NCI-H2029 treated with DMSO at 0.1 percent for 48 hours (cell line): ENCODE measurements at regions not wholly inside any gene's neighbourhood (a gene's known extent, or its start where the extent isn't known, plus 50 kb on each side); places are given as distances from the start of the nearest gene placed in this dataset.
"Not testable (repeated sequence)": the region's sequence is repeated elsewhere in the genome, so short reads cannot be mapped to it uniquely, and the experiment has no call there.

Experiments used
- DNase-seq: peaks from one replicate; lab custom pipeline; 2025; lab: John Stamatoyannopoulos, UW

- no peak for DNase-seq
Observed at GRCh38 chr13:94902722-94903407, 190.5 kb upstream of the SOX21 start.

- DNase-seq = no peak
Observed at GRCh38 chr13:94901070-94901469, 188.7 kb upstream of the SOX21 start.

DNA sequence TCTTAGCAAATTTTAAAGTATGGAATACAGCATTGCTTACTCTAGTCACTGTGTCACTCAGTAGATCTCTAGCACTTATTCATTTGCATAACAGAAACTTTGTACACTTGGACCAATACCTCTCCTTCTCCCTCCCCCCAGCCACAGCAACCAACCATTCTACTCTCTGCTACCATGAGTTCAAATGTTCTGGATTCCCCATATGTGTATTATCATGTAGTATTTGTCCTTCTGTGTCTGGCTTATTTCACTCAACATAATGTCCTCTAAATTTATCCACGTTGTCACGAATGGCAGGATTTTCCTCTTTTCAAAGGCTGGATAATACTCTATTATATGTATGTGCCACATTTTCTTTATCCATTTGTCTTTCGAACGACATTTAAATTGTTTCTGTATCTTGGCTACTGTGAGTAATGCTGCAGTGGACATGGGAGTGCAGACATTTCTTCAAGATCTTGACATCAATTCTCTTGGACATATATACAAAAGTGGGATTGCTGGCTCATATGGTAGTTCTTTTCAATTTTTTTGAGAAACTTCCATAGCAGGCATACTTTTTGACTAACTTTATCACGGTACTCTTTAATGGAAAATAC lies 184.5 kb upstream of the SOX21 start:
- DNase-seq = no peak

DNA sequence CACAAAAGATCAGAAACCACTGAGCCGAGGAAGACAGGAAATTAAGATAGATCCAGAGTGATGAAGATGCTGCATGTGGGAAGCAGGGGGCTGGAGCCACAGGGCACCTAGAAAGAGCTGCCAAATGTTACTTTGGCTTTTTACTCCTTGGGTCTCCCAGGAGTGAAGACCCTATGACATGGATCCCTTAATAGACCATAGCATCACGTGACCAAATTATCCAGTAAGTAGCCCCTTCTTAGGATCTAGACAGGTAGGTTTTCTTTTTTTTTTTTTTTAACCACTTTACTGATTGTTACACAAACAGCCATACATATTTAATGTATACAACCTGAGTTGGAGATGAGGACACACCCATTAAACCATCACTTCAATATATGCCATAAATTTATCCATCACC lies 183.9 kb upstream of the SOX21 start:
- no peak for DNase-seq

GRCh38 chr13:94886191-94886590 lies 173.8 kb upstream of the SOX21 start:
- no peak for DNase-seq

GRCh38 chr13:94880463-94880862 lies 168.1 kb upstream of the SOX21 start:
- DNase-seq = no peak

GRCh38 chr13:94878602-94879165 lies 166.3 kb upstream of the SOX21 start:
- no peak for DNase-seq

DNA sequence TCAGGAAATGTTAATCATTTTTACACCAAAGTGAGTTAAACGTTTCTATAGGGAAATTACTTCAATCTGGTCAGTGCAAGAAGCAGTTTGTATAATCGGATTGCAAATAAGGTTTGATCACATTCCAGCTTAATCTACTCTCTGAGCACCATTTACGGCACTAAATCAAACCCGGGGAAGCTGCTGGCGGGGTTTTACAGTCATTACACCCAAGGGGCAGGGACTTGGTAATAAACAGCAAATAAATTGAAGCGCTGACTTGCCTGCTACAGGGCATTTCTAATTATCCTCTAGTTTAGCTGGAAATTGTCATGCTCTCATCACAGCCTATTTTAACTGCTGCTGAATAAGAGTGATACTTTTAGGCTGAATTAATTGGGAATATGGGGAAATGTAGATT lies 152.1 kb upstream of the SOX21 start:
- no peak for DNase-seq

DNA sequence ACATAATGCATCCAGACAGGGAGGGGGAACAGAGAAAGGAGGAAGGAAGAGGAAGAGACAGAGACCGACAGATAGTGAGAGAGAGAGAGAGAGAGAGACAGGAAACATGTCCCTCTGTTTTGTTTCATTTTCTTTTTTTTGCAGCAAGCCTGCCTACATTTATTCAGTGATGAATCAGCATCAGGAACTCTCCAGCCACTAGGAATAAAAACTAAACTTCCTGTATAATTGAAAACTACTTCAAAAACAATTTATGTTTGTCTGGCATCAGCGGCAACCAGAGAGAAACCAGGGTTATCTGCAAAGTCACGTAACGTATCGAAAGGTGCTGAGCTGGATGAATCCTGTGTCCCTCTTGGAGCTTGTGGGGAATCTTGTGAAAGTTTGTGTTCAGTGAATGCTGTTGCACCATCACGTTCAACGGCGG lies 148.6 kb upstream of the SOX21 start:
- DNase-seq = no peak

- no peak for DNase-seq
Observed at GRCh38 chr13:94859811-94860210, 147.5 kb upstream of the SOX21 start.

GRCh38 chr13:94859278-94859691 lies 146.9 kb upstream of the SOX21 start:
- no peak for DNase-seq

GRCh38 chr13:94858856-94859255 lies 146.5 kb upstream of the SOX21 start:
- no peak for DNase-seq

GRCh38 chr13:94854688-94855087 lies 142.3 kb upstream of the SOX21 start:
- no peak for DNase-seq

- DNase-seq = no peak
Observed at GRCh38 chr13:94851576-94851975, 139.2 kb upstream of the SOX21 start.

- no peak for DNase-seq
Observed at GRCh38 chr13:94849254-94849653, 136.9 kb upstream of the SOX21 start.

DNA sequence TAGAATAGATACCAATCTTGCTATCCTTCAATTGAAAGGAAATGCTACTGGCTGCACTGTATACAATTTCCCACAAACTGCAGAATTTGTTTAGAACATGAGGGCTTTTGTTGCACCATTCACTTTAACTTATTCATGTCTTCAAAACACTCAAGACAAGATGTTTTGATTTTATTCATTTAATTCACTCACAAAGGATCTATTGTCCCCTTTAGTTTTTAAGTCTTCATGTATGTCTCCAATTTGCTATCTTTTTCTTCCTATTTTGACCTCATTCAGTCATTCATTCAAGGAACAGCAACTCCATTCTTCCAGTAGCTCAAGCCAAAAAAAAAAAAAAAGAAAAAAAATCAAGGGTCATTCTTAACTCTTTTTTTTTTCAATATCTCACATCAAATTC lies 130.6 kb upstream of the SOX21 start:
- no peak for DNase-seq

DNA sequence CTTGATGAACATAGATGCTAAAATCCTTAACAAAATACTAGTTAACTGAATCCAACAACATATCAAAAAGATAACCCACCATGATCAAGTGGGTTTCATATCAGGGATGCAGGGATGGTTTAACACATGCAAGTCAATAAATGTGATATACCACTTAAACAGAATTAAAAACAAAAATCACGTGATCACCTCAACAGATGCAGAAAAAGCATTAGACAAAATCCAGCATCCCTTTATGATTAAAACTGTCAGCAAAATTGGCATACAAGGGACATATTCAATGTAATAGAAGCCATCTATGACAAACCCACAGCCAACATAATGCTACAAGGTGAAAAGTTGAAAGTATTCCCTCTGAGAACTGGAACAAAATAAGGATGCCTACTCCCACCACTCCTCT lies 124.7 kb upstream of the SOX21 start:
- DNase-seq = not testable (repeated sequence)

DNA sequence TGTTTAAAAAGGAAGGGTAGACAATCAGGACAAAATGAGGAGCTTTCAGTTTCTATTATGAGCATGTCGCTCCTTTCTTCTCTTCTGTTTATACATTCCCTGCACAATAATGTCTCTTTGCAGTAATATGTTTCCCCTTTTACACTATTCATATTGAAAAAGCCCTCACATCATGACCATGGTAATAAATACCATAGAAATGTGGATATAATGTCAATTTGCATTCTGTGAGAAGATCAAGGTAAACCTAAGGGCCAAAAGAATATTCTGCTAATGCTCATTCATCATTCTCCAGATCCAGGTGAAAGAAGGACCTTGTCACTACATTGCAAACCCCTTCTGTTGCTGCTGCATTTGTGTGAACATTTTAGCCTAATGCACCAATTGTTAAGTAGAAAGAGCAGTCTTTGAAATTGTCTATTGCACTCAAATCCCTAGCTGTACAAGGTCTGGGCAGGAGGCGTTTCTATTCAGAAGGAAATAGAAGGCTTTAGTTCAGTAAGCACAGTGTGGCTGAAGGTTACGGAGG lies 117.6 kb upstream of the SOX21 start:
- DNase-seq = no peak

DNA sequence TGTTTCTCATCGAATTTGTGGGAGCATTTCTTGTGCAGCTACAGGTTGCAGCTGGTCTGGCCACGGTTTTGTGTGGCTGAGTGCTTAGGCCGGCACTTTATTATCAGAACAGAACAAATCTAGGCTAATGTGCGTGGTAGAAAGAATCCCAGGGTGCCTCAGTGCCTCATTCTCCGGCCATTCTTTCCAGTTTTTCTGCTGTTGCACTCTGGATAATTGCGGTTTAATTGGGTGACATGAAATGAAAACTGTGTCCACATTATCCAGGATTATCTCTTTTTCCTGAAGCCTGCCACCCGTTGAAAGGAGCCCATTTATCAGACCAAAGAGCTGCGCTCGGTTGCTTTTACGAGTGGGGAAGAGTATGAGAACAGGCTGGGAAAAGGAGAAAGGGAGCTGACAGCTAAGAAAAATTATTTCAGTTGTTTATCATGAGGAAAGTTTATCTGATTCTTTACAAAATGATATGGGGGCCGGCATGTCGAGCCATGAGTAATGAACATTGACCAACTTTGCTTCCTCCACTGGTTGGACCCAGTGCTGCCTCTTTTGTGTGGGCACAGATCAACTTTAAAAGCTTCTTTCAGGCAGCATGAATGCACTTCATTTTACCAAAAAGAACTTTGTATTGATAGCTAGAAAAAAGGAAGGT lies 117.0 kb upstream of the SOX21 start:
- no peak for DNase-seq

- DNase-seq = no peak
Observed at GRCh38 chr13:94827566-94827965, 115.2 kb upstream of the SOX21 start.

- no peak for DNase-seq
Observed at GRCh38 chr13:94825507-94825906, 113.2 kb upstream of the SOX21 start.

DNA sequence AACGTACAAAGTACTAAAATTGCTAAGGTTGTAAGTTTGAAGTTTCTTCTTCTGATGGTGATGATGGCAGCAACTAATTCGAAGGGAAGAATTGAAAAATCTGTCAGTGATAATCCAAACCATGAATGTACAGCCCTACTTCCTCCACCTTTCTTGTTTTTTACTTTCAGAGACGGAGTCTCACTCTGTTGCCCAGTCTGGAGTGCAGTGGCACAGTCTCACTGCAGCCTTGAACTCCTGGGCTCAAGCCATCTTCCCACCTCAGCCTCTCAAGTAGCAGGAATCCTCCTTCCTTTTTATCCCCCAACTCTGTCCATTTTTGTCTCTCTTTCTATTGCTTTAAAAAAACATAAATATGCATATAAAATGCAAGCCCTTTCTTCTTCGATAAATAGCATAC lies 112.3 kb upstream of the SOX21 start:
- DNase-seq = no peak

DNA sequence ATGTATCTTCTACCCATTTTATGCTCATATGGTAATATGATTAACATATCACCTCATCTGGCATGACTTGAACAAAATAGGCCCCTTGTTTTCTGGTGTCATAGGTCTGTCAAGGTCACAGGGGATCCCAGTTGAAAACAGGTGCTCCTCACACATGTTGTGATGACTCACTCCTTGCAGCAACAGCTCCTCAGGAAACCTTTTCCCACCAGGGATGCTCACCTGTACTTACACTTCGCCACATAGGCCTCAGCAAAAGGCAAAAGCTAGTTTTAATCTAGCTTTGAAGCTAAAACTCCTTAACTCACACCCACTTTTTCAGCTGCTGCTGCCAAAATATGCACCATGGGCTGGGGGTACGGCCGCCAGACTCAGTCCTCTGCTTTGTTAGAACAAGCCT lies 110.0 kb upstream of the SOX21 start:
- DNase-seq = no peak
